HG03159 (cell line): ENCODE measurements at regions not wholly inside any gene's neighbourhood (a gene's known extent, or its start where the extent isn't known, plus 50 kb on each side); places are given as distances from the start of the nearest gene placed in this dataset.

Experiments used
- ATAC-seq: cut with Tn5 transposase; IDR thresholded peaks from one replicate; pipeline ENCODE4 v1.9.1; 2021; ENCODE audit warnings: mild to moderate bottlenecking, moderate library complexity; ENCODE audit not compliant: unreplicated experiment

DNA sequence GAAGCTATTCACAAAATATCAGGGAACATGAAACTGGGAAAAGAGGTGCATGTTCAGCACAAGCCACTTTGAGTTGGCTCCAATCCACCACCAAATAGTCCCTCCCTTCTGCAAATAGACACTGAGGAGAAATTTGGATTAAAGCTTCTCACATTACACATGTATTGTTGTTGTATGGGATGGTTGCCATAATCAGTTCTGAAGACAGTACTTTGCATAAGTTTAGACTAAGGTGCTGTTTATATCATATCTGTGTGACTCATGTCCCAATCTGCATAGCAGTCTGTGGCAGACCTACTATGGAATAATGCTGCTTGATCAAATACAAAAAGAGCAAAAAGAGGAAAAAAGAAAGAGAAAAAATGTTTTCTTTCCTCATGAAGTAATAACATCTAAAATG lies 376.7 kb upstream of the DDI1 start:
- ATAC-seq = no peak

DNA sequence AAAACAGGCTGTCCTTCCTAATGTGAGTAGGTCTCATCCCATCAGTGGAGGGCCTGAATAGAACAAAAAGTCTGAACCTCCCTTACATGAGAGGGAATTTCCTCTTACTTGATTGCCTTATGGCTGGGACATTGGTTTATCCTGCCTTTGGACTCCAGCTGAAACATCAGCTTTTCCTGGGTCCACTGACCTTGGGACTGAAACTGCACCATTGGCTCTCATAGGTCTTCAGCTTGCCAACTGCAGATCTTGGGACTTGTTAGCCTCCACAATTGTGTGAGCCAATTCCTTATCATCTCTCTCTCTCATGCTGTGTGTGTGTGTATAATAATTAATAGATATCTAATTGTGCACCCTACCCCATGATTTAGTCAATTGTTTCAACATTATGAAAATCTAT lies 375.3 kb upstream of the DDI1 start:
- ATAC-seq = no peak

DNA sequence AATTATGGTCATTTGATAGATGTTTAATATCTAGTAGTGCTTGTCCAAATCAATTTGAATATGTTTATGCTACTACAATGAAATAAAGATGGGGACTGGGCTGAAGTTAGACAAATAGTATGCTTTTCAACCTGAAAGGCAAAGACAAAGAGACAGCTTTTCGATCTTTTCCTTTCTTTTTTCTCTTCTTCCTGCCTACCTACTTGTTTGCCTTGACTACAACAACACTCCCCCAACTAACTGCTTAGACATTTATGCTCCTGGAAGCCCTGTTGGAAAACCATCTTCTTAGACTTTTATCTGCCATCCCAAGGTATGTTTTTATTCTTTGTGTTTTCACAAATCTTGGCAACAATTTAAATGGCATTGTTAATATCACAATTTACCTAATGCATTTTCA lies 374.4 kb upstream of the DDI1 start:
- no peak for ATAC-seq

DNA sequence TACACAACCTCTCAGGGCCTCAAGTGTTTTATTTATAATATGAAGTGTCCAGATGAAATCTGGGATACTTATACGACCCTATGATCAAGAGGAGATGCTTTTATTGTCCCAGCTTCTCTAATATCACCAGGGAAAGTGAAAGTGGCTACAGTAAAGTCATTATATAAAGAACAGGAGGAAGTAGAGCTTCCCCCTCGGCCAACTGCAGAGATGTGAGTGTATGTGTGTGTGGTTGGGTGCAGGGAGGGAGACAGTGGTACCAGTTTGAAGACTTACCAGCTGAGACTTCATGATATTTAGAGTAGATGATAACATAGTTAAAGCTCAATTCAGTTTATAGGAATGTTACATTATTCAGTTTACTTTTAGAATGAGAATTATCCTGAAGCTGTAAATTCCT lies 373.6 kb upstream of the DDI1 start:
- peak; percentile 75 for ATAC-seq

DNA sequence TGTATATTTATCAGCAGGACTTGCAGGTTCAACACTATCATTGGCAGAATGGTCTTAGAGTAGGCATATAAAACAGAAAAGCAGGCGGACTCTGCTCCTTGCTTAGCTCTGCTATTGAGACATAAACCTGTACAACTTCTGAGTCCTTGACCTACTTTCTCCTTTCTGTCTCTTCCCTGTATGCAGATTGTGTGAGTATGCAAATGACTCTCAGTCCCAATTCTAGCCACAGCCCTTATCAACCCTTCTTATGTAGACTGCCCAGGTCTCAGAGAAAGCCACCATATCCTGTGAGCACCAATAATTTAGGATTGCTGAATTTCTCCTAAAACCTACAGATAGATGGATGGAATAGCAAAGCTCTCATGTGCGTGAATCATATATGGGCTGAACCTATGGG lies 367.6 kb upstream of the DDI1 start:
- ATAC-seq = no peak

DNA sequence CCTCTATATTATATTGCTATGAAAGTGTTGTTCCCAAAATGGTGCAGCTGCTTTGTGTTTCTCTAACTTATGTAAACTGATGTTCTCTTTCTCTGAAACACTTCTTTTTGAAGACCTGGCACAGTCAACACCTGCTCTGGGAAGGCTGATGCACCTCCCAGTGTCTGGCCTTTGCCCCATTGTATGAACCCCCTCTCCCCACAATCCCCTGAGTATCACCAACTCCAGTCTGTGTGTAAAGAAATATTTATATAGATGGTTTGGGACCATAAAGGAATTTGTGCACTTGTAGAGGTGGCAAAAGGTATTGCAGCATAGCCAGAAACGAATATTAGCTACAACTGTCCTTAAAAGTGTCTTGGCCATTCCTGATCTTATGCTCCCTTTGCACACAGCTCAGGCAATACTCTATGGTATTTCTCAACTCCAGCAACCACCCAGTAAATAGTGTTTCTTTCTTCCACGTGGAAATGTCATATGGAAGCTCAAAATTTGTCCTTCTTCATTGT lies 365.2 kb upstream of the DDI1 start:
- ATAC-seq = peak; percentile 50

DNA sequence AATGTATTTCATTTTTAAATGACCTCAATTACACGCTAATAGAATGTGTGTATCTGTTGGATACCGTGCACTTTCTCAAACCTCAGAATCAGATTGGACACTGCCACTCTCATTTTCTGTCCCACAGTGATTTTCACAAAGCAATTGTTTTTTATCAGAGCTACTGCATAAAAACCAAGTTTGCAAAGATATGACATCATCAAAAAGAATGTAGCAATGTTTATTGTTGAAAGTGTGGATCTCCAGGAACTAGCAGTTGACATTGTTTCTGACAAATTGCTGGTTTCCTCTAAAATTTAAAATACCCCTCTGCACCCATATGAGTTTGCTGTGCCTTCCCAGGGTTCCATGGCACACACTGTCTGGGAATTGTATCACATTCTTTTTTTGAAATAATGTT lies 362.7 kb upstream of the DDI1 start:
- ATAC-seq = no peak

DNA sequence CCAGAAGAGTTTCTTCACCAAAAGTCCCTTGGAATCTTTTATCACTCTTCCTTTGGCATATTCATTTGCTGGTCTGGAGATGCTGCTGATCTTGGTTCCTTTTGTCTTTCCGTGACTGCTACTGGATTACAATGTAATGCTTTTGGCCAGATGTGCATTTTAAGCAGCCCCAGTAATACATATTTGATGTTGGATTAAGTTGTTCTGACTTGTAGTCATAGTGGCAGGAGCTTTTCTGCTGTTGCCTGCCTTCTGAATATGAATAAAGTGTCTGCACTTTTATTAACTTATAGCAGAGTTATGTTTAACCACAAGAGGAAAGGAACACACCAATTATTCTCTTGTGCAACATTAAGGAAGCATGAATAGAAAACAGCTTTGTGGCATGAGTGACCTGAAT lies 360.0 kb upstream of the DDI1 start:
- ATAC-seq = no peak

DNA sequence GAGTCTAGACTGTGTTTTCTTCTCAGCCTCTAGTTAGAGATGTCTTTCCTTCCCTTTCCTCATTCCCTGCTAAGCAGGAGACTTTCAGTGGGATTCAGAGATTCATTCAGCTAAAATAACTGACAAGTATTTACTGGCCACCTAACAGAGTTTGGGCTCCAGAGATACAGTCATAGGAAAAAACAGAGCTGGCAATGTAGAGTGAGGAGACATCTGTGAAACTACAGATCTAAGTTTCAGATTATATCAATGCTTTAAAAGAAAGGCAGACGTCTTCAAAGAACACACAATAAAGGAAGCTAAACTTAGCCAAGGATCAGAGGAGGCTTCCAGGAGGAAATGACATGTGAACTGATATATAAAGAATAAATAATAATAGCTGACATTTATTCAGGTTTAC lies 355.6 kb upstream of the DDI1 start:
- no peak for ATAC-seq

DNA sequence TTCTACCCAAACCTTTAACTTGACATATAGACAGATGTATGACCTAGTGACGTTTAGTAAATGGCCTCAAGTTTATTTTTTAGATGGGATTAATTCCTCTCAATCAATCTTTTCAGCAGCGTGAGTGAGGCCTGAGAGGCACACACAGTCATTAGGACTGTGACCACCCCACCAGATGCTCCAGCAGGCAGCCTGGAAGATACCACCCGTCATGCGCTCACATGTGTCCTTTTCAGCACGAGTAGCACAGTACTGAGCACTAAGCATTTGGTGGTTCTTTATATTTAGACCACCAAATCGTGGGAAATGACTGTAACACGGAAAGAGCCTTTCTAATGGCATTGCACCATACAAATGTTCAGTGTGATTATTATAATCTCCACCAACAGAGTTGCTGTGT lies 354.6 kb upstream of the DDI1 start:
- peak; percentile 22 for ATAC-seq

DNA sequence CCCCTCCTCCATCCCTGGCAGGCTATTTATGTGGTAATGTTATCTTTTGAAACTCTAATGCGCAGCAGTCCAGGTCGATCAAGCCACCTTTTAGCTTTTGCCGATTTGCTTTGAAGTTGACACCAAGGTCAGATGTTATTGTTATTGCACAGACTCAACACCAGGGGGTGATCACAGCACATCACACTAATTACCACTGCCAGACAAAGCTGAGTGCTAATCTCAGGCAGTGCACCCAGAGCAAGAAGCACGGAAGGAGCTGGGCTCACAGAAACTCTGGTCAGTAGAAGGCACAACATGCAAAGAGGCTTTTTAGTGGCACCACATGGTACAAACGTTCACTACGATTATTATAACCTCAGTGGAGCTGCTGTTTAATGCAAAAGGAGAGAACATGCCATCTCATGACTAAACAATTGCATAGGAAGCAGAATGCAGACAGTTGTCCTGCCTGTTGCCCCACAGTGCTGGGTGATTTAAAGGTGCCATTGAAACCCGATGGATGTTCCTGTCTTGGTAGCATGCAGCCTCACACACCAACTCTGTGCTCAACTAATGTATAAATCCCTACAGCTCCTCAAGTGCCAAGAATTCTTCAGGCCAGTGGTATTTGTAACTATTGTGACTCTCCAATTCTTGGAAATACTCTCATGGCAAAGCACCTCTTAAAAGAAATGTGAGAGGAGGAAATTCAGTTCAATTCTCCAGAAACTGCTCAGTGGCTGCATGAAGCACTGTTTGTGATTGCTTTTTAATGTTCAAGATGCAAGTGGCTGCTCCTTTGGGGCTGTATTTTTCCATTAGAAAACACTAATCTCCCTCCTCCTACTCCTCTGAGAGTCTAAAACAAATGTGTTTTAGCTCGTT lies 353.9 kb upstream of the DDI1 start:
- peak; percentile 96 for ATAC-seq

DNA sequence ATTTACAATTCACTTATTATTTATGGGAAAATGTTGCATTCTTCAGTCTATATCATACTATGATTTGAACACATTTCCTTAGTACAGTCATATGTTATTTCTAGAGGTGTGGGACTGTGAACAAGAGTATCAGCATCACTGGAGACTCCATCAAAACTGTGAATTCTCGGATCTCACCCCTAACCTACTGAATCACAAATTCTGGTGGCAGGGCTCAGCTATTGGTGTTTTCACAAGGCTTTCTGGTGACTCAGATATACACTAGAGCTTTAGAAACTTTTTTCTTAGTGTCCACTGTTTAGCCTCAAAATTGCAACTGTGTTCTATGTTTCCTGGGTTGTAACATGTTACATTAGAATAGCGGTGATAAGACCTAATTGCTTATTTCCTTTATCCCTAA lies 352.9 kb upstream of the DDI1 start:
- no peak for ATAC-seq

DNA sequence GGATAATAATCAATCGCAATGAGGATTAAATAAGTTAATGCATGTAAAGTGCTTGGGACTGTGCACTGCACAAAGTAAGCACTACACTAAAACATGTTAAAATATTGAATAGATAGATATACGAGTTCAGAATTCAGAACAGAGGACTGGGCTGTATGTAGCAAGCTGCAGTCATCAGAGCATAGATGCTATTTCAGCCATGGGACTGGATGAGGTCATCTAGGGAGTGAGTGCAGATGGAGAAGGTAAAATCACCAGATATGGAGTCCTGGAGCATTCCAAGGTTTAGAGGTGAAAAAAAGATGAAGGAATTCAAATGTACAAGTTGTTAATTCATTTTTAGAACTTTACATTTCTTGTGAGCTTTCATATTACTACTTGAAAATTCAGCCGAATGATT lies 347.5 kb upstream of the DDI1 start:
- no peak for ATAC-seq

DNA sequence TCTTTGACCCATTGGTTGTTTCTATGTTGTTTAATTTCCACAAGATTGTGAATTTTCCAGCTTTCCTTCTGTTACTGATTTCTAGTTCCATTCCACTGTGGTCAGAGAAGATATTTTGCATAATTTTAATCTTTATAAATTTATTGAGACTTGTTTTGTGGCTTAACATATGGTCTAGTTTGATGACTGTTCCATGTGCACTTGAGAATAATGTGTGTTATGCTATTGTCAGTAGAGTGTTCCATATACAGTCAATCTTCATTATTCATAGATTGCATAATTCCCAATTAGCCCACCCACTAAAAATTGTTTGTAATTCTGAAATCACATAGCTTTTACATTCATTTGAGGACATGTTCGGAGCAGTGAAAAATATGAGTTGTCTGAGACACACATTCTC lies 346.1 kb upstream of the DDI1 start:
- no peak for ATAC-seq

DNA sequence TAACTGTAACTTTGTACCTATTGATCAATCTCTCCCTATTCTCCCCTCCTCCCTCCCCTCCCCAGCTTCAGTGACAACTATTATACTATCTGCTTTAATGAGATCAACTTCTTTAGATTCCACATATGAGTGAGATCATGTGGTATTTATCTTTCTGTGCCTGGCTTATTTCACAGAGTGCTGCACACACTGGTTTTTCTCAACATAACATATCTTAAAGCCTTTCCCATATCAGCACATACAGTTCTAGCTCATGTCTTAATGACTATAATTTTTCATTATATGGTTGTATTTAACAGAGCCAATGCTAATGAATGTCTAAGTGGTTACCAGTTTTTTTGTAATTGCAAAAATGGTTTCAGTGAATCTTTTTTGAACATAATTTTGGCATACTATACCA lies 340.3 kb upstream of the DDI1 start:
- ATAC-seq = no peak

DNA sequence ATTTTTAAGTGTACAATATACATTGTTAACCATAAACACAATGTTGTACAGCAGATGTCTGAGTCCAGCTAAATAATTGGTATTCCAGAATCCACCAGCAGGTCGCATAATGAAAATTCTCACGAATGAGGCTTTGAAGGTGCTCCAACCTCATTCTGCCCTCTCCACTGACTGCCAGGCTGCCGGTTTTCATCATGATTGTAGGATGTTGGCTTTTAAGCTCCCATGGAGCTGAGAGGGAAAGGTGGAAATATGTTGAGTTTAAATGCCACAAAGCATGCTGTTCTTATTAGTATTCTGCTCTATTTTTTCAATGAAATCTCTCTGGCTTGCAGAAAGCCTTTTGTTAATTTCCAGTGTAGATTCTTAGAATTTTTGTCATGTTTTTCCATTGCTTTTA lies 337.2 kb upstream of the DDI1 start:
- no peak for ATAC-seq

DNA sequence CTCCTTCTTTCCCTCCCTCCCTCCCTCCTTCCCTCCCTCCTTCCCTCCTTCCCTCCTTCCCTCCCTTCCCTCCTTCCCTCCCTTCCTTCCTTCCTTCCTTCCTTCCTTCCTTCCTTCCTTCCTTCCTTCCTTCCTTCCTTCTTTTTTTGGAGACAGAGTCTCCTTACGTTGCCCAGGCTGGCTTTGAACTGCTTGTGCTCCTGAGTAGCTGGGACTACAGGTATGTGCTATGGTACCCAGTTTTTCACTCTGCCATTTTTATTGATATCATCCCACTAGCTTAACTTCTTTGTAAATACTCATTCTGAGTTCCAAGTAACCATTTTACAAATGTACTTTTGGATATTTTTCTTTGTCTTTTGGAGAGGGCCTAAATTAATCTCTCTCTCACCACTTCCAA lies 336.8 kb upstream of the DDI1 start:
- no peak for ATAC-seq

DNA sequence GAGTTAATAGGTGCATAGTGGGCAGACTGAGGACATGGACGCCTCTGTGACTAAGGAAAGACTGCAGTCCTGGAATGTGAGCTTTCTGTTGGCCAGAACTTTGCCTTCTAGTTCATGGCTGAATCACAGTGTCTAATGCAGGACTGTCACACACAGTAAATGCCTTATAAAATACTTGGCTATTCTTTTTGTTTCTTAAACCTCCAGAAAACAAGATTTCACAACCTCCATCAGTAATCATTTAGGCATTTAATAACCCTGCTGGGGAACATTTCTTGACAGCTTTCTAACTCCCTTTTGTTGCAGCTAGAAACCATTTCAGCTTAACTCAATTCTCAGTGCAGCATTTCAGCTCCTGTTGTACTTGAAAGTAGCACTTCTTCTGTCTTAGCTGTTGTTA lies 335.8 kb upstream of the DDI1 start:
- ATAC-seq = no peak

DNA sequence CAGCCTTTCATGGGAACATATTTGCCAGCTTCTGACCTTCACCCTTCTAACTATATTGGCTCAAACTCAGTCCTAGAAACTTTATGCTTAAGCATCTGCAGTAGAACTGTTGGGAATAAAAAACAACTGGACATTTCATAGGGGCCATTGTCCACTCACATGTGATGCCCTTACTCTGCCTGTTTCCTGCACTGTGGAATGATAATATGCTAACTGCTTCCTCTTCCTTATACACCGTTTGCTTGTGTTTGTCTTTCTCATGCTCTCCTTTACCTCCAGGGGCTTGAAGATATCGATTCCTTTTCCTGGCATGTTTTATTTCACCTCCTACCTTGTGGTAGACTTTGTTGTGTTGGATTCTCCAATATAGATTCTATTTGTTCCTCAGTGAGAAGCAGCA lies 333.0 kb upstream of the DDI1 start:
- ATAC-seq = no peak

DNA sequence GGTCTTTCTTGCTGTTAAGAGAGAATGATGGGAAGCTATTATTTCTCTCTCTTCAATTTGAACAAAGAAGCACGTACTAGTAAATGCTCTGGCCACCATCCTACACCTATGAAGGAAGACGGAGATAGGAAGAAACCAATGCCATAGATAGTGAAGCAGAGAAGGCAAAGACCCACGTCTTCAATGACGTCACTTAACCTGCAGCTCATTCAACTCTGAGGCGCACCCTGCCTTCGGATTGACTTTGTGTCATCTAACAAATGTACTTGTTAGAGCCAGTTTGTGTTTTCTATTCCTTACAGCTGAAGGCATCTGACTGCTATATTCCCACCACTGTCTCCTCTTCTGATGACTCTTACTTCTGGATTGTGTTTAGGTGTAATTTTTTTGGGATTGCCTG lies 332.5 kb upstream of the DDI1 start:
- no peak for ATAC-seq

DNA sequence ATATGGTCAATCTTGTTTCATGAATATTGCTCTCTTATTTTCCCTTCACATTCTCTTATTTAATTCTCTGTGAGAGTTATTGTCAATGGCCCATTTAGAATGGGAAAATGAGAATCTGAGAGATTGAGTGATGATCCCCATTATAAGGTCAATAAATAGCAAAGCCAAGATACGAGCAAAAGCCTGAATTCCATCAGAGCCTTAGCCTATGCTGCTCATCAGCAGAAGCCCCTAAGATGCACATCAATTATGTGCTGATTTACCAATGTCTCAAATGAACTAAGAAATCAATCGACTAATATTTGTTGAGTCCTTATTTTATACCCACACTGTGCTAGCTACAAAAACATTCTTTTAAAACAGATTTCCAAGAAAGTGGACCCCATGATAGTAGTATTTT lies 330.8 kb upstream of the DDI1 start:
- no peak for ATAC-seq

DNA sequence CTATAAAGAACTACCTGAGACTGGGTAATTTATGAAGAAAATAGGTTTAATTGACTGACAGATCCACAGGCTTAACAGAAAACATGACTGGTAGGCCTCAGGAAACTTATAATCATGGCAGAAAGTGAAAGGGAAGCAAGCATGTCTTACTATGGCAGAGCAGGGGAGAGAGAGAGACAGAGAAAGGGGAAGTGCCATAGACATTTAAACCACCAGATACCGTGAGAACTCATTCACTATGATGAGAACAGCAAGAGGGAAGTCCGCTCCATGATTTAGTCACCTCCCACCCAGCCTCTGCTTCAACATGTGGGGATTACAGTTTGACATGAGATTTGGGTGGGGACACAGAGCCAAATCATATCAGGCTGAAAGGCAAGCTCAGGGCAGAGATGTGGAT lies 327.1 kb upstream of the DDI1 start:
- ATAC-seq = peak; percentile 82

DNA sequence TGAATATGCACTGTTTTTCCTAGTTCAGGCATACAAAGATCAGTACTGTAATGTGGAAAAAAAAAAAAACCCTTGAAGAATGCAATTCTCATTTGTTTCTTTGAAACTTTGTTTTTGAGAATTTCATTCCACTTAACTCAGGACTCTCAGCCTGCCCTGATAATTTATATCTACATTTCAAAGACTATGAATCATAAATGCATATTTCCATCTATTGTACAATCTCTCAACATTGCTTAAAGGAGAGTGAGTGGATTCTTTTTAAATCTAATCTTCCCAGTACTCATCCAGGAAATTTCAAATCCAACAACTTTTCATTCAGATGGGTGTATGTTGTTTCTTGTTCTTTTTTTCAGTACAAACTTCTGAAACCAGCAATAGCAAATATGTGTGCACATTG lies 322.2 kb upstream of the DDI1 start:
- no peak for ATAC-seq
